Activated naive CD4-positive, alpha-beta T cell treated with anti-CD3 and anti-CD28 coated beads, Interleukin-2, amount 10 ng/mL, durations not matched to agents 7 days and 5 days (primary cell): ENCODE measurements at regions not wholly inside any gene's neighbourhood (a gene's known extent, or its start where the extent isn't known, plus 50 kb on each side); places are given as distances from the start of the nearest gene placed in this dataset.
A peak's percentile ranks its signal among the peaks of the same experiment; 100 is the strongest.
"Not testable (repeated sequence)": the region's sequence is repeated elsewhere in the genome, so short reads cannot be mapped to it uniquely, and the experiment has no call there.

ENCODE experiments used
- CTCF ChIA-PET: fragments of 350-600 bp; sonication (Branson Sonifier 250); formaldehyde crosslinking; loops from one replicate; lab custom pipeline; 2021; ENCODE audit warnings: antibody characterized with exemption; lab: Charles Lee
- DNase-seq: peaks from one replicate; pipeline ENCODE4 v3.0.0-alpha.2; 2020
- H3K27ac Mint-ChIP-seq: one replicate; pipeline ENCODE4 v1.8.0; 2021; ENCODE audit warnings: mild to moderate bottlenecking, moderate library complexity, mixed read lengths
- H3K27me3 Mint-ChIP-seq: one replicate; pipeline ENCODE4 v1.8.0; 2021; ENCODE audit warnings: mild to moderate bottlenecking, mixed read lengths
- H3K36me3 Mint-ChIP-seq: one replicate; pipeline ENCODE4 v1.8.0; 2021; ENCODE audit warnings: mixed read lengths
- H3K4me1 Mint-ChIP-seq: one replicate; pipeline ENCODE4 v1.8.0; 2021; ENCODE audit warnings: mixed read lengths
- H3K4me3 Mint-ChIP-seq: one replicate; pipeline ENCODE4 v1.8.0; 2021; ENCODE audit warnings: mild to moderate bottlenecking, moderate library complexity, mixed read lengths
- H3K9me3 Mint-ChIP-seq: one replicate; pipeline ENCODE4 v1.8.0; 2021; ENCODE audit warnings: mixed read lengths

DNA sequence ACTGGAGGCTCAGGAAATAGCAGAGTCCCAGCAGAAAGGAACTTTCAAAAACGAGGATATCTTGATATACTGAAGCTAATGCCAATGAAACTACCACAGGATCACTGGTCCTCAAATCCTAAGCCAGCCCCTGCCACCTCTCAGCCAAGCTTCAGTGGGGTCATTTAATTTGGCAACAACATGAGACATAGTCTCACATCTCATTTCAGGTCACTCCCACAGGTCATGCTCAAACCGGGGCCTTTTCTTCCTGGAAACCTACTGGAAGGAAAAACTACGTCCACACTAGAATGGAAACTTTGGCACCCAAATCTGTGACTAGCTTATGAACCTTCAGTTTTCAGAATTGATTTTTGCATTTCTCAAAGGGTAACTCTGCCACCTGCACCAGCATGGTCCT lies 61.9 kb upstream of the CYP2D6 start:
- H3K4me1 Mint-ChIP-seq = peaks cover 27% of the 10 kb centered on the region
- CTCF ChIA-PET = interaction anchor here (0.6 to 1.1 kb wide), 2 partner anchors 33 to 76 kb away, joined by 3 to 4 read pairs; no protein-coding TSS in a partner anchor
- no peak overlapping the region for H3K27ac Mint-ChIP-seq
- no peaks in the 10 kb centered on the region for H3K27me3 Mint-ChIP-seq
- no peak overlapping the region for H3K4me3 Mint-ChIP-seq
- H3K36me3 Mint-ChIP-seq = peaks cover 19% of the 10 kb centered on the region
- H3K9me3 Mint-ChIP-seq = no peaks in the 10 kb centered on the region
- no peak for DNase-seq

DNA sequence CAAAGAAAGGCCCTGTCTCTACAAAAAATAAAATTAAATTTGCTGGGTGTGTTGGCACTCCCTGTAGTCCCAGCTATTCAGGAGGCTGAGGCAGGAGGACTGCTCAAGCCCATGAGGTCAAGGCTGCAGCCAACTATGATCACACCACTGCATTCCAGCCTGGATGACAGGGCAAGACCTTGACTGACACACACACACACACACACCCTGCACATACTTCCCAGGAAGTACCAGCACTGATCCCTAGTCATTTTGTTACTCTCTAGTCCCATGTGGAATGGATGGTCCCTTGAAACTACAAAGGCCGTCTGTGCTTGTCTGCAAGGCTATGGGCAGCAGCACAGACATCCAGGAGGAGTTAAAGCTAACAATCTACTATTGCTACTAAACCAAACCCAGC lies 59.7 kb upstream of the CYP2D6 start:
- no peak for DNase-seq
- CTCF ChIA-PET = interaction anchor here (0.8 kb wide), 1 partner anchor 17 kb away, joined by 3 read pairs; no protein-coding TSS in a partner anchor
- H3K36me3 Mint-ChIP-seq = peaks cover 19% of the 10 kb centered on the region
- no peaks in the 10 kb centered on the region for H3K27me3 Mint-ChIP-seq
- peaks cover 35% of the 10 kb centered on the region for H3K4me1 Mint-ChIP-seq
- H3K9me3 Mint-ChIP-seq = no peaks in the 10 kb centered on the region
- H3K27ac Mint-ChIP-seq = no peak overlapping the region
- H3K4me3 Mint-ChIP-seq = no peak overlapping the region

DNA sequence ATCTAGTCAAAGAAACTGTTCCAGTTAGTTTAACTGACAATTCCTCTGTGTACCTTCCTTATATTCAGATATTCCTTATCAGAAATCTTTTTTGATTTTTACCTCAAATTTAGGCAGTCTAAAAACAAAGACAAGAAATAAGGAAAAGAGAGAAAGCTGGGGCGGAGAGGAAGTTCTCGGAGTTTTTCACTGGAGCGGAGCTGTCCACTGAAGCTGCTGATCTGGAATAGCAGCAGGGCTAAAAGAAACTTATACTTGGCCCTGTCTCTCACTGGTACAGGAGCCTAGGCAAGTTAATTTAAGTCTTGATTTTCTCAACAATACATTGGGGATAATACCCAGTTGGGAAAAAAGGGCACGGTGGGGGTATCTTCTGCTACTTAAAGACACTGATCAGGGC lies 59.2 kb upstream of the CYP2D6 start:
- peaks cover 36% of the 10 kb centered on the region for H3K4me1 Mint-ChIP-seq
- DNase-seq = no peak
- H3K27ac Mint-ChIP-seq = no peak overlapping the region
- no peak overlapping the region for H3K4me3 Mint-ChIP-seq
- no peaks in the 10 kb centered on the region for H3K9me3 Mint-ChIP-seq
- CTCF ChIA-PET = interaction anchor here (1.4 kb wide), 1 partner anchor 123 kb away, joined by 4 read pairs; no protein-coding TSS in a partner anchor
- no peaks in the 10 kb centered on the region for H3K27me3 Mint-ChIP-seq
- peaks cover 16% of the 10 kb centered on the region for H3K36me3 Mint-ChIP-seq

DNA sequence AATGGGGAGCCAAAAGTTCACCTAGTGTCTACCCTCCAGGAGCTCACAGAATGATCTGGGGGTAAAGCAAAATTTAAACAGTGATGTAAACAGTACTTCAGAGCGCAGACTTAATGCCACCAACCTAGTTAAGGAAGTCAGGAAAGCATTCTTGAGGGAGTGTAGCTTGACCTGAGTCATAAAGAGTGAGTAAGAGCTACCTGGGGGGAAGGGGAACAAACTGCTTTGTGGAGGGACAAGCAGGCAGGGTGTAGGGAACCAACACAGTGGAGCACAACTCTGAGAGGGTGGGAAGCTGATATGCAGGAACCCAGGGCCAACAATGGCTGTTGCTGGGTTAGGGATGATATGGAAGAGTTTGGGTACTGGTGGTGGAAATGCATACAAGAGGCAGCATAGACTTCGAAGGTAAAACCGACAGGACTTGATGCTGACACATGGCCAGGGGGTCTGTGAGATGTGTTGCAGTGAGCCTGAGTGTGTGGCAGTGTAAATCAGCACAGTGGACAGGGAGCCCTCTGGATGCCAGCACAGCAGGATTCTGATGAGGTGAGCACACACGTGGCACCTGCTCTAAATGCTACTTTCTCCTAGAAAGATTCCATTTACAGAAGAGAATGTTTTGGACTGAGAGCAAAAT lies 58.3 kb upstream of the CYP2D6 start:
- Mint-ChIP-seq H3K27ac (no peak overlapping the region), H3K36me3 (peaks cover 16% of the 10 kb centered on the region), H3K9me3 (no peaks in the 10 kb centered on the region), H3K4me1 (peaks cover 34% of the 10 kb centered on the region), H3K27me3 (no peaks in the 10 kb centered on the region), H3K4me3 (no peak overlapping the region)
- no peak for DNase-seq
- CTCF ChIA-PET = interaction anchor here (1.4 kb wide), 1 partner anchor 124 kb away, joined by 4 read pairs; no protein-coding TSS in a partner anchor

DNA sequence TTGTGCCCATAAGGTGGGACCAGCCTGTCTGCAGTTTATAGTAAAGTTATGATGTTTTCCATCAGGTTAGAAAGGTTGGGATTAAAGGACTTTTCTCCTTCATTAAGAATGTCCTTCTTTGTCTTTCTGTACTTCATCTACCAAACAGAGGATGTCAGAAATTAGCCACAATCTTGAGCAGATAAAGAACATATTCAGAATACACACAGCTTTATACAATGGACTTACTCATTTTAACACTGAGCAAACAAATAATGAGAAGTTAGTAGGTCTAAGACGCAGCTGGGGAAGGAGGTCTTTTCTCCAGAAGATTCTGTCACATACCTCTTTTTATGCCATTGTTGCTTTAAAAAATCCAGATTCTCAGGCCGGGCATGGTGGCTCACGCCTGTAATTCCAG lies 57.0 kb upstream of the CYP2D6 start:
- peaks cover 41% of the 10 kb centered on the region for H3K4me1 Mint-ChIP-seq
- CTCF ChIA-PET = no interaction called here
- H3K9me3 Mint-ChIP-seq = no peaks in the 10 kb centered on the region
- H3K27ac Mint-ChIP-seq = no peak overlapping the region
- peaks cover 19% of the 10 kb centered on the region for H3K36me3 Mint-ChIP-seq
- no peaks in the 10 kb centered on the region for H3K27me3 Mint-ChIP-seq
- no peak for DNase-seq
- no peak overlapping the region for H3K4me3 Mint-ChIP-seq

DNA sequence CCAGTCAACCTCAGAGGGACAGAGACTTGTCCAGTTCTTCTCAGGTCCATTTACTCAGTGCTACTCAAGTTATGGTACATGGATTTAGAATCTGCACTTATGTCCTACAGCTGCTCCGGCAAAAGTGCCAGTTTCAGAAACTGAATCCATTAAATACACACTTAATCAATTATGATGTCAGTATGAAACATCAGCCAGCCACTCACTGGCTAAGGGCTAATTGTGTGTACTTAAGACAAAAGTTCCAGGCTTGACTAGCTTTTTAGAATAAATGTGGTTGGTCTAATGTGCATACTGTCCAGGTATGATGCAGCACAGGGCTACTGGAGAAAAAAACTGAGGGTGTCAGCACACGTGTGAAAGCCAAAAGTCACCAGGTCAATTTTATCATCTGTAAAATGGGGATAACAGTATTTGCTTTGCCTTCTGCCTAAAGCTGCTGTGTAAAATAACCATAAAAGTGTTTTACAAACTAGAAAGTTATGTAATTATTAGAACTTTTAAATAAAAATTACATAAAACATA lies 55.4 kb upstream of the CYP2D6 start:
- peaks cover 54% of the 10 kb centered on the region for H3K4me1 Mint-ChIP-seq
- peaks cover 19% of the 10 kb centered on the region for H3K36me3 Mint-ChIP-seq
- H3K4me3 Mint-ChIP-seq = no peak overlapping the region
- H3K27me3 Mint-ChIP-seq = no peaks in the 10 kb centered on the region
- no peaks in the 10 kb centered on the region for H3K9me3 Mint-ChIP-seq
- H3K27ac Mint-ChIP-seq = no peak overlapping the region
- no peak for DNase-seq
- CTCF ChIA-PET = interaction anchor here (0.6 to 1.5 kb wide), 2 partner anchors 16 to 534 kb away, joined by 3 read pairs; no protein-coding TSS in a partner anchor

DNA sequence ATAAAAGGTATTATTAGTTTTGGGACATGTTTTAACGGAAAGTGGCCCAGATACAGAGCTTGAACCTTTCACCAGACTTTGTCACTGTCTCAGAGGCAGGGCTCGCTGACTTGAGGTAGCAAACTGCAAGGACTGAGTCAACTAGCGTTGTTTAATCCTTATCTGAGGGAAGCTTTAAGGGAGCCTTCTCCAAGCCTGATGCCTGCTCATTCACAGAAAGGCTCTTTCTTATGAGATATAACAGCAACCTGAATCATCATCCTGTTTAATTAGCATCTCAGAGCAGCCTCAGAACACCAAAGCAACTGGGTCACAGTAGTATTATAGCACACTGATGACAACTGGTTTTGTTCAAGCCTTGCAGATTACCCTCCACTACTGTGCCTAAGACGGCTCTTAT lies 54.2 kb upstream of the CYP2D6 start:
- peaks cover 63% of the 10 kb centered on the region for H3K4me1 Mint-ChIP-seq
- peaks cover 17% of the 10 kb centered on the region for H3K36me3 Mint-ChIP-seq
- no peaks in the 10 kb centered on the region for H3K9me3 Mint-ChIP-seq
- no peak overlapping the region for H3K27ac Mint-ChIP-seq
- no peak overlapping the region for H3K4me3 Mint-ChIP-seq
- H3K27me3 Mint-ChIP-seq = no peaks in the 10 kb centered on the region
- DNase-seq = no peak
- CTCF ChIA-PET = no interaction called here

DNA sequence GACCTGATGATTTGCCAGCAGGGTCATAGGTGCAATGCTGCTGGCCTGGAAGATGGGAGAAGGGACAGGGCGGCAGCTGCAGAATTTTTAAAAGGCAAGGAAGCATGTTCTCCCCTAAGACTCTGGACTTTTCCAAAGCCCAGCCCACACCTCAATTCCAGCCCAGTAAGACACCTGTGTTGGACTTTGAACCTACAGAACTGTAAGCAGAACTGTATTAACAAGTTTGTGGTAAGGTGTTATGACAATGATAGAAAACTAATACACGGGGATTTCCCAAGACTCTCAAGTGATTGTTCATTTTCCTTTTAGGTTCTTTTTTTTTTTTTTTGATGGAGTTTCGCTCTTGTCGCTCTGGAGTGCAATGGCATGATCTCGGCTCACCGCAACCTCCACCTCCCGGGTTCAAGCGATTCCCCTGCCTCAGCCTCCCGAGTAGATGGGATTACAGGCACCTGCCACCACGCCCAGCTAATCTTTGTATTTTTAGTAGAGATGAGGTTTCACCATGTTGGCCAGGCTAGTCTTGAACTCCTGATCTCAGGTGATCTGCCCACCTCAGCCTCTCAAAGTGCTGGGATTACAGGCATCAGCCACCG lies 53.0 kb upstream of the CYP2D6 start:
- peaks cover 71% of the 10 kb centered on the region for H3K4me1 Mint-ChIP-seq
- H3K27me3 Mint-ChIP-seq, H3K9me3 Mint-ChIP-seq, H3K27ac Mint-ChIP-seq, CTCF ChIA-PET, H3K4me3 Mint-ChIP-seq, DNase-seq: not testable (repeated sequence)
- H3K36me3 Mint-ChIP-seq = peaks cover 18% of the 10 kb centered on the region

DNA sequence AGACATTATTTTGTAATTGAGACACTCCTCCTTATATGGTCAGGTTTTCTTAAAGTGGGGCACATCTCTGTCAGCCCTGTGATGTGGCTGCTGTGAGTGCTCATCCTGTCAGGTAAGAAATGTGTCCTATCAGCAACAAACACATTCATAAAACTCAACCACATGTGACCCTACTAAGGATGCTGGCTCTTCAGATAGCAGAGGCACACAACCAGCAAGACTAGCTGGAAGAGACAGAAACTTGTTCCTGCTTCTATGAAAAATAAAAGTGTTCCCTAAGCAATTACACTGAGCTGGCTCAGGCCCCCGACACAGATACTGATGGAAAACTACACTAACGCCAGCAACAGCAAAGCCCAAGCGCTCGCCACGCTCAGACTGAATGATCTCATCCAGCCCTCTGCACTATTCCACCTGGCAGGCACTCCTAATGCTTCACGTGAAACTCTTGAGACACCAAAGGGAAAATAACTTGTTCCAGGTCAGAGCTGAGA lies 49.8 kb upstream of the CYP2D6 start:
- Mint-ChIP-seq H3K9me3 (no peaks in the 10 kb centered on the region), H3K27me3 (no peaks in the 10 kb centered on the region), H3K36me3 (peaks cover 34% of the 10 kb centered on the region), H3K27ac (peak overlapping the region; percentile 90), H3K4me3 (peak overlapping the region; percentile 34), H3K4me1 (peaks cover 75% of the 10 kb centered on the region)
- CTCF ChIA-PET = interaction anchor here (2.2 kb wide), 1 partner anchor 264 kb away, joined by 6 read pairs; no protein-coding TSS in a partner anchor
- peak; percentile 67 for DNase-seq
